DMS153 treated with DMSO at 0.1 percent for 48 hours (cell line): ENCODE measurements at regions not wholly inside any gene's neighbourhood (a gene's known extent, or its start where the extent isn't known, plus 50 kb on each side); places are given as distances from the start of the nearest gene placed in this dataset.
"Not testable (repeated sequence)": the region's sequence is repeated elsewhere in the genome, so short reads cannot be mapped to it uniquely, and the experiment has no call there.

Experiments used
- DNase-seq: peaks from one replicate; lab custom pipeline; 2025; ENCODE audit not compliant: unreplicated experiment; lab: John Stamatoyannopoulos, UW

- DNase-seq, result no peak
Measured at GRCh38 chr7:81075150-81075549, 156.3 kb upstream of the SEMA3C start.

GRCh38 chr7:81074406-81074805 is 155.6 kb upstream of the SEMA3C start:
- no peak for DNase-seq

GRCh38 chr7:81073931-81074251 is 155.0 kb upstream of the SEMA3C start:
- no peak for DNase-seq

GRCh38 chr7:81070956-81071355 is 152.1 kb upstream of the SEMA3C start:
- no peak for DNase-seq

GRCh38 chr7:81066797-81067196 is 147.9 kb upstream of the SEMA3C start:
- no peak for DNase-seq

GRCh38 chr7:81064426-81064825 is 145.6 kb upstream of the SEMA3C start:
- no peak for DNase-seq

- DNase-seq, result no peak
Measured at GRCh38 chr7:81062755-81063154, 143.9 kb upstream of the SEMA3C start.

GRCh38 chr7:81057469-81057868 is 138.6 kb upstream of the SEMA3C start:
- not testable (repeated sequence) for DNase-seq

- no peak for DNase-seq
Measured at GRCh38 chr7:81053623-81054022, 134.8 kb upstream of the SEMA3C start.

GRCh38 chr7:81051811-81052413 is 133.1 kb upstream of the SEMA3C start:
- DNase-seq, result no peak

GRCh38 chr7:81045491-81046030 is 126.7 kb upstream of the SEMA3C start:
- DNase-seq, result no peak

GRCh38 chr7:81042646-81043045 is 123.8 kb upstream of the SEMA3C start:
- DNase-seq, result not testable (repeated sequence)

GRCh38 chr7:81040496-81040895 is 121.6 kb upstream of the SEMA3C start:
- DNase-seq, result no peak

- no peak for DNase-seq
Measured at GRCh38 chr7:81036871-81037270, 118.0 kb upstream of the SEMA3C start.

- no peak for DNase-seq
Measured at GRCh38 chr7:81036057-81036456, 117.2 kb upstream of the SEMA3C start.

- no peak for DNase-seq
Measured at GRCh38 chr7:81031996-81032395, 113.1 kb upstream of the SEMA3C start.

- no peak for DNase-seq
Measured at GRCh38 chr7:81031243-81031642, 112.4 kb upstream of the SEMA3C start.

- DNase-seq, result no peak
Measured at GRCh38 chr7:81030472-81030871, 111.6 kb upstream of the SEMA3C start.

GRCh38 chr7:81029511-81029910 is 110.7 kb upstream of the SEMA3C start:
- DNase-seq, result no peak

- DNase-seq, result no peak
Measured at GRCh38 chr7:81025360-81025759, 106.5 kb upstream of the SEMA3C start.

- DNase-seq, result no peak
Measured at GRCh38 chr7:81014908-81015307, 96.1 kb upstream of the SEMA3C start.

GRCh38 chr7:81014266-81014665 is 95.4 kb upstream of the SEMA3C start:
- DNase-seq, result no peak

- no peak for DNase-seq
Measured at GRCh38 chr7:81013083-81013817, 94.4 kb upstream of the SEMA3C start.
